ENCODE measurements at regions not wholly inside any gene's neighbourhood (a gene's known extent, or its start where the extent isn't known, plus 50 kb on each side); places are given as distances from the start of the nearest gene placed in this dataset.

DNA sequence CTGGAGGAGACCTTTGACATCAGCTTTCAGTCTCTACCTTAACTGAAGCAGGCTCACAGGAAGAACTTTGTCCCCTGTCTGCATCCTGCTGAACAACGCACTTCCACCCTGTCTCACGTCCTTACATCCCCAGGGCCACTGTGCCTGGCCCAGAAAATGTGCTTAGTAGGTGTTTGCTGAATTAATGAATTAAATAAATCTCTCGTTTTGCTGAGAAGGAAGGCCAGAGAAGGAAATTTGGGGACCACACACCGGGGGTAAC is 54.3 kb upstream of the CREB3L1 start:
- TF ChIP-seq, protein P1, sequence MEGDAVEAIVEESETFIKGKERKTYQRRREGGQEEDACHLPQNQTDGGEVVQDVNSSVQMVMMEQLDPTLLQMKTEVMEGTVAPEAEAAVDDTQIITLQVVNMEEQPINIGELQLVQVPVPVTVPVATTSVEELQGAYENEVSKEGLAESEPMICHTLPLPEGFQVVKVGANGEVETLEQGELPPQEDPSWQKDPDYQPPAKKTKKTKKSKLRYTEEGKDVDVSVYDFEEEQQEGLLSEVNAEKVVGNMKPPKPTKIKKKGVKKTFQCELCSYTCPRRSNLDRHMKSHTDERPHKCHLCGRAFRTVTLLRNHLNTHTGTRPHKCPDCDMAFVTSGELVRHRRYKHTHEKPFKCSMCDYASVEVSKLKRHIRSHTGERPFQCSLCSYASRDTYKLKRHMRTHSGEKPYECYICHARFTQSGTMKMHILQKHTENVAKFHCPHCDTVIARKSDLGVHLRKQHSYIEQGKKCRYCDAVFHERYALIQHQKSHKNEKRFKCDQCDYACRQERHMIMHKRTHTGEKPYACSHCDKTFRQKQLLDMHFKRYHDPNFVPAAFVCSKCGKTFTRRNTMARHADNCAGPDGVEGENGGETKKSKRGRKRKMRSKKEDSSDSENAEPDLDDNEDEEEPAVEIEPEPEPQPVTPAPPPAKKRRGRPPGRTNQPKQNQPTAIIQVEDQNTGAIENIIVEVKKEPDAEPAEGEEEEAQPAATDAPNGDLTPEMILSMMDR (IDR thresholded peaks at IDR 0.05), result no peak
- TF ChIP-seq POLR2A (IDR thresholded peaks at IDR 0.05), result no peak
- Histone ChIP-seq H3K27me3 (no peaks in the 10 kb centered on the region), H3K27ac (no peak overlapping the region), H3K4me3 (no peak overlapping the region), H3K4me1 (no peaks in the 10 kb centered on the region), H3K9me3 (no peaks in the 10 kb centered on the region), H3K36me3 (no peaks in the 10 kb centered on the region)
- no peak for DNase-seq

DNA sequence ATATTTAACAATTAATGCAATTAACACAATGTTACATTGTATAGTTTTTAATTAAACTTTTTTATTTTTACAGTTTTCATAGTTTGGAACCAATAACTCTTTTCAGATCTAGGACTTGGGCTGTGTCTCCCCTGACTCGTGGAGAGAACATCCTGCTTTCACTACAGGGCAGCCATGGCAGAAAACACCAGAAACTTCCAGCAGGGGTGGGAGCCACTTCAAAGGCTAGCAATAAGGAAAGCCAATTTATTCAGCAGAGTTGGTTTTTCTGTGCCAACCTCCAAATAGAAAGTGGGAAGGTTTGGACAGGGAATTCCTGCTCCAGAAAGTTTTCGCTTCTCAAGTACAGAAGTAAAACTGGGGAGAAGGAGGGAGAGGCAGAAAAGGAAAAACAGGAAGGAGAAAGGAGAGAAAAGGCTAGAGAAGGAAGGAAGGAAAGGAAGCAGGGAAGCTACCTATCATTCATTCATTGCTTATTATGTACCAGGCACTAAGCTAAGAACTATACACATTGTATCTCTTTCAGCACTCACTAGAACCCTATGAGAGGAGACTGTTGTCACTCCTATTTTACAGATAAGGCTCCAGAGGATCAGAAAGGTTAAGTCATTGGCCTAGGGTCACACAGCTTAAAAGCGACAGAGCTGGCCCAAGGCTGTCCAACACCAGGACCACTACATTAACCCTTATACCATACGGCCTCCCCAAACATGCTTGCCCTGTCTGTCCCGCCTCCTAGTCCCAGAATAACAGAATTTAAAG is 54.8 kb upstream of the CREB3L1 start:
- no peaks in the 10 kb centered on the region for H3K36me3 ChIP-seq
- H3K27ac ChIP-seq, result no peak overlapping the region
- DNase-seq, result no peak
- no peak overlapping the region for H3K4me3 ChIP-seq
- no peaks in the 10 kb centered on the region for H3K4me1 ChIP-seq
- TF ChIP-seq POLR2A (IDR thresholded peaks at IDR 0.05), result no peak
- TF ChIP-seq, protein P1 (IDR thresholded peaks at IDR 0.05), result no peak
- no peaks in the 10 kb centered on the region for H3K27me3 ChIP-seq
- no peaks in the 10 kb centered on the region for H3K9me3 ChIP-seq

DNA sequence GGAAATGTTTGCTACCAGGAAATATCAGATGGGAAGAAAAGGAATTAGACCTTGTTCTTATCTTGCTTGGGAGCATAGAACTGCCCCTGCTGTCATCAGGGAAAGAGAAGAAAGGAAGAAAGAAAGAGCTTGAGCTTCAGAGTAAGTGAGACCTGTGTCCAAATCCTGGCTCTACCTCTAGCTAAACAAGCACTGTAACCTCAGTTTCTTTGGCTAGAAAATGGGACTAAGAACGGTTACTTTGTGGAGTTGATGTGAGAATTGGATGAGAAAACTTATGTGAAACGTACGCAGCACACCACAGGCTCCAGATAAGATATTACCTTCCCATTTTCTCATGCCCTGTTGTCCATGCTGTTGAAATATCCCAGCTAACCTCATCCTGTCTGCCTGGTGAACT is 57.1 kb upstream of the CREB3L1 start:
- no peaks in the 10 kb centered on the region for H3K4me1 ChIP-seq
- no peaks in the 10 kb centered on the region for H3K9me3 ChIP-seq
- no peak overlapping the region for H3K4me3 ChIP-seq
- H3K36me3 ChIP-seq, result no peaks in the 10 kb centered on the region
- H3K27me3 ChIP-seq, result no peaks in the 10 kb centered on the region
- TF ChIP-seq, protein P1 (IDR thresholded peaks at IDR 0.05), result no peak
- no peak for TF ChIP-seq POLR2A (IDR thresholded peaks at IDR 0.05)
- DNase-seq, result no peak
- no peak overlapping the region for H3K27ac ChIP-seq

DNA sequence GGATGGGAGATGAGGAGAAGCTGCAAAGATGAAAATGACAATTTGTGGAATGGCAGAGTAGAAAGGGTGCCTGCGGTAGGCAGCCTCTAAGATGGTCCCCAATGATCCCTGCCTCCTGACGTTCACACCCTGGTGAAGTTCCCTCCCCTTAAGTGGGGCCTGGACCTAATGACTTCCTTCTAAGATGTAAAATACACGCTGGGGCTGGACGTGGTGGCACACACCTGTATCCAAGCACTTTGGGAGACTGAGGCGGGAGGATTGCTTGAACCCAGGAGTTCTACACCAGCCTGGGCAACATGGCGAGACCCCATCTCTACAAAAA is 60.7 kb upstream of the CREB3L1 start:
- Histone ChIP-seq H3K36me3 (no peaks in the 10 kb centered on the region), H3K27ac (no peak overlapping the region), H3K4me3 (peak overlapping the region in 1 of 4 donors; percentile 38), H3K9me3 (no peaks in the 10 kb centered on the region), H3K27me3 (no peaks in the 10 kb centered on the region), H3K4me1 (no peaks in the 10 kb centered on the region)
- no peak for DNase-seq
- TF ChIP-seq, protein P1 (IDR thresholded peaks at IDR 0.05), result no peak
- TF ChIP-seq POLR2A (IDR thresholded peaks at IDR 0.05), result no peak

DNA sequence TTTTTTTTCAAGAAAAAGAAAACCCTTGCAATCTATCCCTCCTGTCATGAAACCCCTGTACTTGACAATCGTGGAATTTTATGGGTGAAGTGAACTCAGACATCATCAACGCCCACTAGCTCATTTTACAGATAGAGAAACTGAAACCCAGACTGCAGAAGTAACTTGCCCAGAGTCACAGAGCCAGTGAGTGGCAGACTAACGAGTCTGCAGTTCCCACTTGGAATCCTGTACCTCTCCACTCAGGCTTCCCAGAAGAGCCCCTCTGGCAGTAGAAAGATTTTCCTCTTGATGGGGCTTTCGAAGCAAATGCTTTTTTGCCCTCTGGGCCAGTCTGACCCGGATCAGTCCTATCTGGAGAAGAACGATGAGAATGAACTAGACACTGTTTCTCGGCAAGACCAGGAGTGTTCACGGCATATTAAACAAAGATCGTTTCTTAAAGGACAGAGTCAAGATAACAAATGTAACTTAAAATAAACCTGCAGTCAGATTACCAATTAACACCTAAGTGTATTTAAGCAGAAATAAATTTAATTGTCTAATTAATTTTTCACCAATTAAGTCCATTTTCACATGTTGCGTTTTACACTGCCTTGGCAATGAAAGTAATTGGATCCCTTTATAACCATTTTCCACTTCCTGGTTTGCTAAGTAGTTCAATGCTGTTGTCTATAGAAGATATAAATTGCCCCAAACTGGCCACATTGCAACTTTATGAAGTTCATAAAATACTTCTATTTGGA is 61.3 kb upstream of the CREB3L1 start:
- Histone ChIP-seq H3K4me1 (no peaks in the 10 kb centered on the region), H3K36me3 (no peaks in the 10 kb centered on the region), H3K4me3 (peak overlapping the region in 3 of 4 donors; percentile 18 to 39 (median 38)), H3K27me3 (no peaks in the 10 kb centered on the region), H3K9me3 (no peaks in the 10 kb centered on the region), H3K27ac (peak overlapping the region in 2 of 4 donors; percentile 8 to 22)
- peak in 1 of 3 donors; percentile 51 for DNase-seq
- TF ChIP-seq POLR2A (IDR thresholded peaks at IDR 0.05), result peak in 1 of 2 donors; percentile 20
- TF ChIP-seq, protein P1 (IDR thresholded peaks at IDR 0.05), result no peak

Measured in Peyer's patch (tissue), 4 donors.